PC-9 (cell line): ENCODE measurements at regions not wholly inside any gene's neighbourhood (a gene's known extent, or its start where the extent isn't known, plus 50 kb on each side); places are given as distances from the start of the nearest gene placed in this dataset.

Source experiments
- BruUV-seq: library from RNA; stranded (reverse); fragments of 400-500 nt; replicated peaks from 2 replicates; lab custom pipeline; 2021; lab: Mats Ljungman, UMichigan
- CTCF ChIA-PET: fragments of 300-600 bp; sonication (Branson Sonifier 250); formaldehyde crosslinking; loops from one replicate; lab custom pipeline; 2022; ENCODE audit warnings: antibody characterized with exemption; lab: Charles Lee
- POLR2A ChIA-PET: fragments of 300-600 bp; sonication (Branson Sonifier 250); formaldehyde crosslinking; loops from one replicate; lab custom pipeline; 2022; ENCODE audit warnings: antibody characterized with exemption; ENCODE audit not compliant: unreplicated experiment; lab: Charles Lee
- DNase-seq, 2 experiments: peaks; one replicate each; pipeline versions ENCODE4 v3.0.0 to v3.0.0-alpha.2; 2015 to 2022; ENCODE audit warnings: mixed read lengths in 1 of 2
- H2AFZ ChIP-seq: fragments of 200-600 bp; sonication (generic); 2 replicates; pipeline ENCODE4 v1.8.1; 2017; ENCODE audit warnings: antibody characterized with exemption
- H3F3A ChIP-seq: fragments of 200-600 bp; sonication (generic); 2 replicates; pipeline ENCODE4 v1.8.1; 2017; ENCODE audit warnings: antibody characterized with exemption, mild to moderate bottlenecking, low read depth; ENCODE audit not compliant: insufficient read depth
- H3K27ac ChIP-seq: fragments of 200-600 bp; sonication (generic); 2 replicates; pipeline ENCODE4 v1.6.1; 2016; ENCODE audit warnings: mixed run types
- H3K27me3 ChIP-seq: fragments of 200-600 bp; sonication (generic); 2 replicates; pipeline ENCODE4 v1.6.1; 2016; ENCODE audit warnings: low read depth, mixed run types; ENCODE audit not compliant: insufficient read depth
- H3K36me3 ChIP-seq: fragments of 200-600 bp; sonication (generic); 2 replicates; pipeline ENCODE4 v1.6.1; 2016; ENCODE audit warnings: low read depth, mixed run types
- H3K4me1 ChIP-seq: fragments of 200-600 bp; sonication (generic); replicated peaks from 2 replicates; pipeline ENCODE4 v1.6.1; 2016; ENCODE audit warnings: mixed run types; ENCODE audit not compliant: insufficient read depth
- H3K4me2 ChIP-seq: fragments of 200-600 bp; sonication (generic); 2 replicates; pipeline ENCODE4 v1.6.1; 2017; ENCODE audit warnings: mixed run types
- H3K4me3 ChIP-seq: fragments of 200-600 bp; sonication (generic); 2 replicates; pipeline ENCODE4 v1.6.1; 2016; ENCODE audit warnings: mixed run types
- H3K79me2 ChIP-seq: fragments of 200-600 bp; sonication (generic); 2 replicates; pipeline ENCODE4 v1.6.1; 2017; ENCODE audit warnings: low read depth, mixed run types
- H3K9me2 ChIP-seq: fragments of 200-600 bp; sonication (generic); 2 replicates; pipeline ENCODE4 v1.8.1; 2017; ENCODE audit warnings: mild to moderate bottlenecking; ENCODE audit not compliant: insufficient read depth
- H3K9me3 ChIP-seq: fragments of 200-600 bp; sonication (generic); 2 replicates; pipeline ENCODE4 v1.8.1; 2016; ENCODE audit warnings: low read depth; ENCODE audit not compliant: insufficient read depth
- H4K20me1 ChIP-seq: fragments of 200-600 bp; sonication (generic); 2 replicates; pipeline ENCODE4 v1.8.1; 2017; ENCODE audit not compliant: insufficient read depth
- CTCF ChIP-seq: fragments of 200-600 bp; sonication (generic); conservative IDR thresholded peaks from 2 replicates; pipeline ENCODE4 v1.6.1; 2017; ENCODE audit warnings: mixed run types, antibody characterized with exemption, mild to moderate bottlenecking, moderate library complexity
- EZH2 ChIP-seq: fragments of 200-600 bp; sonication (generic); IDR thresholded peaks from 2 replicates; pipeline ENCODE4 v1.8.0; 2017; ENCODE audit warnings: antibody characterized with exemption, low read depth
- intact Hi-C: fragments of 100-400 bp; cut with micrococcal nuclease; formaldehyde crosslinking; loops from one replicate; pipeline ENCODE4 v1.10.0; 2022; ENCODE audit not compliant: unreplicated experiment

GRCh38 chr17:73799096-73799495 lies 154.9 kb upstream of the SDK2 start:
- Histone ChIP-seq H3K4me1 (no peaks in the 10 kb centered on the region), H3F3A (no peaks in the 10 kb centered on the region), H2AFZ (no peak overlapping the region), H3K36me3 (no peaks in the 10 kb centered on the region), H4K20me1 (no peaks in the 10 kb centered on the region), H3K4me3 (no peak overlapping the region), H3K9me3 (no peaks in the 10 kb centered on the region), H3K4me2 (no peak overlapping the region), H3K79me2 (no peaks in the 10 kb centered on the region), H3K9me2 (no peaks in the 10 kb centered on the region), H3K27me3 (peaks cover 45% of the 10 kb centered on the region), H3K27ac (no peak overlapping the region)
- ChIA-PET POLR2A (no interaction called here), CTCF (no interaction called here)
- no TSS peak for BruUV-seq
- no peak for DNase-seq
- TF ChIP-seq CTCF = no peak
- no peak for TF ChIP-seq EZH2
- intact Hi-C loops = no loop called here

GRCh38 chr17:73799781-73800627 lies 155.8 kb upstream of the SDK2 start:
- Histone ChIP-seq H3K4me3 (no peak overlapping the region), H3K4me1 (no peaks in the 10 kb centered on the region), H3K9me2 (no peaks in the 10 kb centered on the region), H3K27me3 (peaks cover 46% of the 10 kb centered on the region), H3K27ac (no peak overlapping the region), H3K36me3 (no peaks in the 10 kb centered on the region), H3K4me2 (no peak overlapping the region), H3F3A (no peaks in the 10 kb centered on the region), H3K9me3 (no peaks in the 10 kb centered on the region), H4K20me1 (no peaks in the 10 kb centered on the region), H2AFZ (no peak overlapping the region), H3K79me2 (no peaks in the 10 kb centered on the region)
- no peak for TF ChIP-seq EZH2
- TF ChIP-seq CTCF = no peak
- intact Hi-C loops = no loop called here
- ChIA-PET POLR2A (no interaction called here), CTCF (no interaction called here)
- peak in 1 of 2 experiments; percentile 8 for DNase-seq
- BruUV-seq = no TSS peak

- H2AFZ ChIP-seq = no peak overlapping the region
- no peaks in the 10 kb centered on the region for H3F3A ChIP-seq
- no peak overlapping the region for H3K4me3 ChIP-seq
- H3K4me2 ChIP-seq = no peak overlapping the region
- intact Hi-C loops = no loop called here
- TF ChIP-seq EZH2 = no peak
- no peak for TF ChIP-seq CTCF
- ChIA-PET POLR2A (no interaction called here), CTCF (no interaction called here)
- H3K79me2 ChIP-seq = no peaks in the 10 kb centered on the region
- no peaks in the 10 kb centered on the region for H3K9me2 ChIP-seq
- H4K20me1 ChIP-seq = no peaks in the 10 kb centered on the region
- H3K27ac ChIP-seq = no peak overlapping the region
- no peaks in the 10 kb centered on the region for H3K9me3 ChIP-seq
- DNase-seq = no peak
- H3K36me3 ChIP-seq = no peaks in the 10 kb centered on the region
- no peaks in the 10 kb centered on the region for H3K4me1 ChIP-seq
- peaks cover 48% of the 10 kb centered on the region for H3K27me3 ChIP-seq
- BruUV-seq = no TSS peak
Observed at GRCh38 chr17:73800893-73801292, 156.6 kb upstream of the SDK2 start.
